IPS-20b (cell line): ENCODE measurements at regions not wholly inside any gene's neighbourhood (a gene's known extent, or its start where the extent isn't known, plus 50 kb on each side); places are given as distances from the start of the nearest gene placed in this dataset.

Experiments
- H3K27ac ChIP-seq: one replicate; pipeline ENCODE4 v1.5.1; 2013; ENCODE audit warnings: low read length
- H3K27me3 ChIP-seq: 2 replicates; pipeline ENCODE4 v1.6.1; 2013; ENCODE audit warnings: mild to moderate bottlenecking, low read length, inconsistent platforms; ENCODE audit not compliant: insufficient read depth
- H3K36me3 ChIP-seq: 2 replicates; pipeline ENCODE4 v1.6.1; 2013; ENCODE audit warnings: low read depth, mild to moderate bottlenecking, inconsistent platforms, low read length, moderate library complexity; ENCODE audit not compliant: insufficient read depth
- H3K4me1 ChIP-seq: 2 replicates; pipeline ENCODE4 v1.6.1; 2013; ENCODE audit warnings: mild to moderate bottlenecking, control low read depth, inconsistent platforms, low read length, moderate library complexity; ENCODE audit not compliant: insufficient read depth
- H3K4me3 ChIP-seq: 2 replicates; pipeline ENCODE4 v1.5.1; 2013; ENCODE audit warnings: mild to moderate bottlenecking, low read length, inconsistent platforms
- H3K9ac ChIP-seq: 2 replicates; pipeline ENCODE4 v1.6.1; 2013; ENCODE audit warnings: low read depth, mild to moderate bottlenecking, inconsistent platforms, low read length, moderate library complexity
- H3K9me3 ChIP-seq: 2 replicates; pipeline ENCODE4 v1.6.1; 2013; ENCODE audit warnings: mild to moderate bottlenecking, low read depth, low read length, inconsistent platforms; ENCODE audit not compliant: insufficient read depth

DNA sequence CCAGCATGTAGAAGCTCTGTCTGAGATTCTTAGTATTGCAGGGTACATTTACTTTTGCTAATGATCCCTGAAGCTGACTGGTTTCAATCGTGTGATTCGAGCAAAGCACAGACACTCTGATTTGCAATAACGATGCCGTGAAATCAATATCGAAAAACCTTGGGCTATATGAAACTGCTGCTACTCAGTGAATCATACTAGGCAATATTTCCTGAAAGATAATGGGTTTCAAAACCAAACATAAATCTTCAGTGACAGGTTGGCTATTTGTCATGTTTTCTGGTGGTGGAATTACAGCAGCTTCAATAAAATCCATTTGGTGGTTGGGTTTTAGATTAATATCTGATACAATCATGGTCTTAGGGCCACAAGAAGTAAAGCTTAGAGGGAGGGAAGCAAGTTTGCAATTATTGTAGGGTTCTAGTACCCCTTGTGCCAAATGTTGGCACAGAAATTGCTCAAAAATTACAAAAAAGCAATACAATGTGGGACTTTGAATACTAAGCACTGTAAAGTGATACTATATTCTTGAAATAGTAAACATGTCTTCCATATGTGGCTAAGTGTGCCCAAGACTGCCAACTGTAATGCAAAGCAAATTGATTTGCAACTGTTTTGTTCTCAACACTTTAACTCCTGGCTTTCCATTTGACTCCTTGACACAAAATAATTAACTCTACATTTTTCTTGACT, 112.4 kb upstream of the JAZF1 start:
- Histone ChIP-seq H3K4me1 (peaks cover 44% of the 10 kb centered on the region), H3K27me3 (no peaks in the 10 kb centered on the region), H3K9me3 (no peaks in the 10 kb centered on the region), H3K9ac (peak overlapping the region; percentile 56; the same call in 1 of the 2 replicates), H3K36me3 (no peaks in the 10 kb centered on the region), H3K27ac (peak overlapping the region; percentile 81), H3K4me3 (peak overlapping the region; percentile 34; the same call in 1 of the 2 replicates)

GRCh38 chr7:28293527-28293835, 112.9 kb upstream of the JAZF1 start:
- peak overlapping the region; percentile 34; the same call in 1 of the 2 replicates for H3K4me3 ChIP-seq
- H3K36me3 ChIP-seq = no peaks in the 10 kb centered on the region
- H3K9ac ChIP-seq = peak overlapping the region; percentile 56; the same call in 1 of the 2 replicates
- H3K27ac ChIP-seq = peak overlapping the region; percentile 81
- peaks cover 43% of the 10 kb centered on the region for H3K4me1 ChIP-seq
- no peaks in the 10 kb centered on the region for H3K9me3 ChIP-seq
- no peaks in the 10 kb centered on the region for H3K27me3 ChIP-seq

GRCh38 chr7:28296571-28297483, 115.5 kb upstream of the CREB5 start:
- Histone ChIP-seq H3K36me3 (no peaks in the 10 kb centered on the region), H3K27me3 (no peaks in the 10 kb centered on the region)

GRCh38 chr7:28297801-28298459, 114.4 kb upstream of the CREB5 start:
- Histone ChIP-seq H3K4me3 (no peak overlapping the region), H3K27me3 (no peaks in the 10 kb centered on the region), H3K4me1 (peaks cover 16% of the 10 kb centered on the region), H3K27ac (no peak overlapping the region), H3K9ac (no peak overlapping the region), H3K9me3 (no peaks in the 10 kb centered on the region), H3K36me3 (no peaks in the 10 kb centered on the region)

More at GRCh38 chr7:28296571-28297483, 115.5 kb upstream of the CREB5 start:
- Histone ChIP-seq H3K27ac (no peak overlapping the region), H3K9me3 (no peaks in the 10 kb centered on the region), H3K9ac (no peak overlapping the region), H3K4me3 (no peak overlapping the region), H3K4me1 (peaks cover 27% of the 10 kb centered on the region)

DNA sequence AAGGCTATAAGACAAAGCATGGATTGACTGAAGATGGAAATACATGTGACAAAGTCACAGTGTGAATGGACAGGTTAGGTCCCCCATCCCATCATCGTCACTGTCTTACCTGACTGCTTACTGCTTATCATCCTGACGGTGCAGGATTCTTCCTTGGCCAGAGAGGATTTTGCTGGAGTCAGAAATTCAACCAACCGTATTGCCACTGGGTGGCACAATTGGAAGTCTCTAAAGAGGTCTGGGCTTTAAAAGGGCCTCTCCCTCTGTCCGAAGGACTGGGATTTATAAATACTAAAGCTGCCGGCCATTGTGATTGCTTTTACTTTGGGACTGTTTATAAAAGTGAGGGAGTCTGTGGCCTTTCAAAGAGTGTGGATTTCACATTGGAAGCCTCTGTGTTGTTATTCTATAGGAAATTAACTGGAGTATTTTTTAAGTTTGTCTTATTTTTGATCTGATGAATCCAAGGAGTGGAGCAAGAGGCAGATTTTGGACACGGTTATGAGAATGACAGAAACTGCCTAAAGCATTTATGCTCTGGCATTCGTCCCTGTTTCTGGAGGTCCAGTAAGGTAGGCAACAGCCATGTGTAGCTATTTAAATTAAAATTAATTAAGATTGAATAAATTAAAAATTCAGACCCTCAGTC, 113.3 kb upstream of the CREB5 start:
- H3K9ac ChIP-seq = no peak overlapping the region

GRCh38 chr7:28299556-28299955, 112.8 kb upstream of the CREB5 start:
- Histone ChIP-seq H3K9me3 (no peaks in the 10 kb centered on the region), H3K27me3 (no peaks in the 10 kb centered on the region), H3K4me3 (no peak overlapping the region), H3K27ac (no peak overlapping the region), H3K4me1 (peaks cover 9% of the 10 kb centered on the region; the same call in 1 of the 2 replicates), H3K36me3 (no peaks in the 10 kb centered on the region), H3K9ac (no peak overlapping the region)

More for the DNA sequence above, 113.3 kb upstream of the CREB5 start:
- Histone ChIP-seq H3K4me1 (peaks cover 7% of the 10 kb centered on the region; the same call in 1 of the 2 replicates), H3K27ac (no peak overlapping the region), H3K36me3 (no peaks in the 10 kb centered on the region), H3K4me3 (no peak overlapping the region), H3K27me3 (no peaks in the 10 kb centered on the region), H3K9me3 (no peaks in the 10 kb centered on the region)

- Histone ChIP-seq H3K4me1 (peaks cover 11% of the 10 kb centered on the region; the same call in 1 of the 2 replicates), H3K27me3 (no peaks in the 10 kb centered on the region), H3K9me3 (no peaks in the 10 kb centered on the region), H3K4me3 (no peak overlapping the region), H3K27ac (no peak overlapping the region), H3K9ac (no peak overlapping the region), H3K36me3 (no peaks in the 10 kb centered on the region)
Observed at GRCh38 chr7:28300488-28300887, 111.8 kb upstream of the CREB5 start.

DNA sequence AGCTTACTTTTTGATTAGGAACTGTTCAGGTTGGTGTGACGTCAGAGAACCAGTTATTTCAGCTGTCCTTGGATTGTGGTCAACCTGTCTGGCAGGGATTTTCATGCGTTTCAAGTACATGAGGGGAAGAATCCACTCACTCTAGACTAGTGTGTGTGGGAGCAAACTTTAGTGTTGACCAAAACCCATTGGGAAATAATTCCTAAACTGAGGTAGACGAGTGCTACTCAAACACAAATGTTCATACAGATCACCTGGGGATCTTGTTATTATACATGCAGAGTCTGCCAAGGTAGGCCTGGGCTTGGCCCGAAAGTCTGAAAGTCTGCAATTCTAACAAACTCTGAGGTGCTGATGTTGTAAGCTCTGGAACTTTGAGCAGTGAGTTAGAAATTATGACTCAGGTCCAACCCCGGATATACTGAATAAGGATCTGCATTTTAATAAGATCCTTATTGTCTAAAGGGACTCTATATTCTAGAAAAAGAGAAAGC, 111.1 kb upstream of the CREB5 start:
- H3K4me3 ChIP-seq = no peak overlapping the region

DNA sequence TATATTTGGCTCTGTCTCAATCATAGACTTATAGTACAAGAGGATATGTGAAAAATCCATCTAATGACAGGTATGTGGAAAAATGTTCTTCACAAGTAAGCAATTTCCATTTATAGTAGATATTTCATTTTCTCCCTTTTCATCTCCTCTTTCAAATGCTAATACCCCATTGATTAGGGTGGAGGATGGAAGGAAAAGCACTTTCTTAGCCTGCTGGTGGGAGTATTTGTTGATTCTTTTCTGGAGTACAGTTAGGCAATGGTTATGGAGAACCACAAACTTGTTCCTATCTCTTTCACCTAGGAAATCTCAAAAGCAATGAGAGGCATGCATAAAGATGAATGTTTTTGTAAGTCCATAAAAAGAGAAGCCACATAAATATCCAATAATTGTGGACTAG, 108.0 kb upstream of the CREB5 start:
- H3K27ac ChIP-seq = no peak overlapping the region
- H3K27me3 ChIP-seq = no peaks in the 10 kb centered on the region
- no peak overlapping the region for H3K4me3 ChIP-seq
- H3K36me3 ChIP-seq = no peaks in the 10 kb centered on the region
- H3K9ac ChIP-seq = no peak overlapping the region
- no peaks in the 10 kb centered on the region for H3K9me3 ChIP-seq
- H3K4me1 ChIP-seq = peaks cover 8% of the 10 kb centered on the region; the same call in 1 of the 2 replicates

More for the DNA sequence above, 111.1 kb upstream of the CREB5 start:
- peaks cover 11% of the 10 kb centered on the region; the same call in 1 of the 2 replicates for H3K4me1 ChIP-seq
- no peaks in the 10 kb centered on the region for H3K27me3 ChIP-seq
- no peak overlapping the region for H3K9ac ChIP-seq
- no peaks in the 10 kb centered on the region for H3K36me3 ChIP-seq
- H3K9me3 ChIP-seq = no peaks in the 10 kb centered on the region
- H3K27ac ChIP-seq = no peak overlapping the region

GRCh38 chr7:28309704-28310459, 102.4 kb upstream of the CREB5 start:
- Histone ChIP-seq H3K9ac (no peak overlapping the region), H3K4me1 (no peaks in the 10 kb centered on the region; the same call in 1 of the 2 replicates), H3K27me3 (no peaks in the 10 kb centered on the region), H3K36me3 (no peaks in the 10 kb centered on the region), H3K27ac (no peak overlapping the region), H3K9me3 (no peaks in the 10 kb centered on the region), H3K4me3 (no peak overlapping the region)
